K562 (cell line): ENCODE measurements at regions not wholly inside any gene's neighbourhood (a gene's known extent, or its start where the extent isn't known, plus 50 kb on each side); places are given as distances from the start of the nearest gene placed in this dataset.

ENCODE experiments used
- ATAC-seq: fragments of 200-7000 bp; cut with Tn5 transposase; 3 replicates; pipeline ENCODE4 v1.9.1; 2020; ENCODE audit warnings: moderate library complexity
- BruUV-seq: library from RNA; stranded (reverse); fragments of 400-500 nt; replicated peaks from 2 replicates; lab custom pipeline; 2021; lab: Mats Ljungman, UMichigan
- CTCF ChIA-PET: fragments of 300-600 bp; formaldehyde crosslinking; extraction: SDS; loops from one replicate; lab custom pipeline; 2021; ENCODE audit warnings: low intra/inter-chr PET ratio; lab: Yijun Ruan, JAX
- POLR2A ChIA-PET: fragments of 300-600, 350-650 bp; sonication (Branson Sonifier 250); formaldehyde crosslinking; extraction: SDS; loops from one replicate; lab custom pipeline; 2021; ENCODE audit warnings: antibody characterized with exemption, inconsistent platforms; lab: Yijun Ruan, JAX
- DNase-seq, 4 experiments: peaks; one replicate each; pipeline versions ENCODE4 v3.0.0 to v3.0.0-alpha.2; 2011 to 2018; ENCODE audit warnings: low spot score in 3 of 4, mixed read lengths in 3 of 4; ENCODE audit errors: extremely low read depth in 1 of 4
- FAIRE-seq: peaks from 2 replicates; lab custom pipeline; 2011; peaks lifted over from hg19 to GRCh38; lab: Jason Lieb, UNC
- H2AFZ ChIP-seq: 2 replicates; pipeline ENCODE4 v1.6.0; 2011; ENCODE audit warnings: low read depth, low read length, control low read depth, inconsistent platforms
- H3K27ac ChIP-seq: fragments of 200-600 bp; 3 replicates; pipeline ENCODE4 v1.8.0; 2011; ENCODE audit warnings: low read depth, mild to moderate bottlenecking, control low read depth, inconsistent platforms, low read length, moderate library complexity, mixed read lengths; ENCODE audit errors: extremely low read depth
- H3K27me3 ChIP-seq, 2 experiments: fragments of 300-600 bp in 1 of 2; 2 replicates in 1 of 2; 3 replicates in 1 of 2; pipeline versions ENCODE4 v1.6.0 to v1.8.0; 2011; ENCODE audit warnings: inconsistent platforms in 2 of 2, low read length in 2 of 2, mild to moderate bottlenecking in 1 of 2, mixed read lengths in 1 of 2, moderate library complexity in 1 of 2; ENCODE audit not compliant: control insufficient read depth in 2 of 2, insufficient read depth in 2 of 2
- H3K36me3 ChIP-seq: fragments of 300-600 bp; 3 replicates; pipeline ENCODE4 v1.8.0; 2011; ENCODE audit warnings: mild to moderate bottlenecking, low read length, inconsistent platforms; ENCODE audit not compliant: control insufficient read depth, insufficient read depth
- H3K4me1 ChIP-seq, 2 experiments: fragments of 200-600 bp in 1 of 2; replicated peaks in 1 of 2; 2 replicates in 1 of 2; 3 replicates in 1 of 2; pipeline versions ENCODE4 v1.5.1 to v1.8.0; 2011; ENCODE audit warnings: inconsistent platforms in 2 of 2, low read length in 2 of 2, mild to moderate bottlenecking in 1 of 2, mixed read lengths in 1 of 2, moderate library complexity in 1 of 2; ENCODE audit not compliant: control insufficient read depth in 2 of 2, insufficient read depth in 2 of 2
- H3K4me2 ChIP-seq: 2 replicates; pipeline ENCODE4 v1.6.1; 2011; ENCODE audit warnings: low read length, control low read depth, inconsistent platforms, mixed read lengths; ENCODE audit not compliant: insufficient read depth
- H3K4me3 ChIP-seq: fragments of 200-600 bp; sonication (generic), shearing (Covaris generic); 2 replicates; pipeline ENCODE4 v1.5.1; 2016; ENCODE audit warnings: control low read depth, inconsistent platforms
- H3K79me2 ChIP-seq: fragments of 200-600 bp; 3 replicates; pipeline ENCODE4 v1.8.0; 2011; ENCODE audit warnings: low read length, inconsistent platforms; ENCODE audit not compliant: control insufficient read depth, insufficient read depth
- H3K9ac ChIP-seq, 2 experiments: 2 replicates each; pipeline versions ENCODE4 v1.6.0 to v1.6.1; 2011; ENCODE audit warnings: low read depth in 2 of 2, low read length in 2 of 2, control low read depth in 1 of 2, inconsistent platforms in 1 of 2, mild to moderate bottlenecking in 1 of 2, mixed read lengths in 1 of 2; ENCODE audit not compliant: insufficient read depth in 1 of 2
- H3K9me1 ChIP-seq: one replicate; pipeline ENCODE4 v1.6.0; 2011; ENCODE audit warnings: inconsistent platforms, mild to moderate bottlenecking, low read length, moderate library complexity; ENCODE audit not compliant: control insufficient read depth, insufficient read depth
- H3K9me3 ChIP-seq: replicated peaks from 2 replicates; pipeline ENCODE4 v1.5.1; 2011; ENCODE audit warnings: low read depth, low read length, inconsistent platforms; ENCODE audit not compliant: control insufficient read depth, insufficient read depth
- H4K20me1 ChIP-seq: replicated peaks from 2 replicates; pipeline ENCODE4 v1.6.1; 2011; ENCODE audit warnings: low read length, inconsistent platforms, mixed read lengths; ENCODE audit not compliant: control insufficient read depth, insufficient read depth
- LEF1 ChIP-seq: fragments of 450-650 bp; IDR thresholded peaks from 2 replicates; pipeline ENCODE4 v1.6.1; 2016; ENCODE audit warnings: mild to moderate bottlenecking
- MXI1 ChIP-seq: IDR thresholded peaks from 2 replicates; pipeline ENCODE4 v1.6.1; 2011; ENCODE audit warnings: low read depth, mild to moderate bottlenecking, improper control_type of control experiment, low read length
- POLR2B ChIP-seq: fragments of 450-650 bp; IDR thresholded peaks from 2 replicates; pipeline ENCODE4 v1.6.1; 2018; ENCODE audit warnings: low read depth; ENCODE audit not compliant: partially characterized antibody
- PTRF ChIP-seq: fragments of 450-650 bp; IDR thresholded peaks from 2 replicates; pipeline ENCODE4 v1.6.1; 2016; ENCODE audit warnings: mild to moderate bottlenecking, missing genetic modification characterization, missing compliant biosample characterization
- ZMIZ1 ChIP-seq, 2 experiments: fragments of 150-350 bp in 1 of 2; IDR thresholded peaks; 2 replicates each; pipeline ENCODE4 v1.6.1; 2012 to 2016; ENCODE audit warnings: low read depth in 2 of 2, low read length in 2 of 2, mild to moderate bottlenecking in 1 of 2, moderate library complexity in 1 of 2
- ZNF277 ChIP-seq: fragments of 250-450 bp; sonication (Bioruptor Pico); IDR thresholded peaks from 2 replicates; pipeline ENCODE4 v1.8.0; 2022; ENCODE audit warnings: inconsistent platforms, mild to moderate bottlenecking, moderate library complexity, borderline replicate concordance
- ZNF347 ChIP-seq: fragments of 450-650 bp; formaldehyde crosslinking; IDR thresholded peaks from 2 replicates; pipeline ENCODE4 v1.4.0; 2020; ENCODE audit warnings: low read depth, mild to moderate bottlenecking, moderate library complexity
- ZNF354B ChIP-seq: fragments of 250-450 bp; sonication (Bioruptor Pico); IDR thresholded peaks from 2 replicates; pipeline ENCODE4 v1.4.0; 2020
- WGBS: fragments of 100-300 bp; shearing (Covaris generic); methylation state at CpG from one replicate; pipeline ENCODE4 v1.1.6; 2016; ENCODE audit warnings: low coverage, mixed read lengths; ENCODE audit not compliant: insufficient coverage; ENCODE audit errors: missing lambda C conversion rate; 5-methylcytosine and 5-hydroxymethylcytosine counted together
- in situ Hi-C: fragments of 300-500 bp; cut with MboI; formaldehyde crosslinking; loops from 4 replicates; pipeline ENCODE4 v1.15.0; 2018; ENCODE audit warnings: inconsistent platforms, mixed read lengths
- intact Hi-C: fragments of 100-400 bp; cut with micrococcal nuclease; formaldehyde crosslinking; loops from 2 replicates; pipeline ENCODE4 v1.14.2; 2022

DNA sequence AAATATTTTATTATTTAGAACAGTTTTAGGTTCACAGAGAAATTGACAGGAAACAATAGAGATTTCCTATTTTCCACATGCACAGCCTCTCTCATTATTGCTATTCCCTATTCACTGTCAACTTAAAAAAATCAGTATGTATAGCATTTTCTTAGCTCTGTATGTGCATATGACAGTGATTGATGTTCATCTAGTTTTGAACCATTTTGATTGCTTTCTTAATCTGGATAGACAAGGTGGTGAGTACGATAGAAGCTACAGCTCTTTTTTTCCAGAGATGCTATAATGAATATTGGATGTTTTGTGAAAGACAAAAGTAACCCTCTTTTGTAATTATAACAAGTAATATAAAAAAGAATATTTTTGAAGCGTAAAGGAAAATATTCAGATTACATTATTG is 201.2 kb upstream of the ARRDC3 start:
- intact Hi-C loops (no loop called here), in situ Hi-C loops (no loop called here)
- no peak overlapping the region for H3K4me3 ChIP-seq
- H3K27me3 ChIP-seq = no peaks in the 10 kb centered on the region
- no peak for ATAC-seq
- no peak for DNase-seq
- H3K36me3 ChIP-seq = no peaks in the 10 kb centered on the region
- no peaks in the 10 kb centered on the region for H3K79me2 ChIP-seq
- H3K9me3 ChIP-seq = 0 out of 2 replicates have a peak, but pooled peaks cover 3% of the 10 kb centered on the region
- no peaks in the 10 kb centered on the region for H4K20me1 ChIP-seq
- H3K4me1 ChIP-seq = no peaks in the 10 kb centered on the region
- H3K4me2 ChIP-seq = no peak overlapping the region
- H2AFZ ChIP-seq = no peak overlapping the region
- POLR2A ChIA-PET = no interaction called here
- H3K9me1 ChIP-seq = no peaks in the 10 kb centered on the region
- CTCF ChIA-PET = no interaction called here
- no peak overlapping the region for H3K9ac ChIP-seq
- no peak for FAIRE-seq
- no peak overlapping the region for H3K27ac ChIP-seq
- WGBS = 0% methylated on average over 2 of the region's 2 CpGs
- BruUV-seq = no TSS peak
- no peak for TF ChIP-seq PTRF (tag)
- no peak for TF ChIP-seq LEF1
- TF ChIP-seq ZNF354B (CRISPR knock-in tag) = no peak
- no peak for TF ChIP-seq POLR2B
- no peak for TF ChIP-seq ZMIZ1 (IDR thresholded peaks at IDR 0.05; ENCODE audit: low read depth in 2 of 2, low read length in 2 of 2)
- no peak for TF ChIP-seq MXI1
- TF ChIP-seq ZNF347 (CRISPR knock-in tag) = no peak
- TF ChIP-seq ZNF277 (CRISPR knock-in tag) = no peak
